ENCODE measurements at regions not wholly inside any gene's neighbourhood (a gene's known extent, or its start where the extent isn't known, plus 50 kb on each side); places are given as distances from the start of the nearest gene placed in this dataset.

DNA sequence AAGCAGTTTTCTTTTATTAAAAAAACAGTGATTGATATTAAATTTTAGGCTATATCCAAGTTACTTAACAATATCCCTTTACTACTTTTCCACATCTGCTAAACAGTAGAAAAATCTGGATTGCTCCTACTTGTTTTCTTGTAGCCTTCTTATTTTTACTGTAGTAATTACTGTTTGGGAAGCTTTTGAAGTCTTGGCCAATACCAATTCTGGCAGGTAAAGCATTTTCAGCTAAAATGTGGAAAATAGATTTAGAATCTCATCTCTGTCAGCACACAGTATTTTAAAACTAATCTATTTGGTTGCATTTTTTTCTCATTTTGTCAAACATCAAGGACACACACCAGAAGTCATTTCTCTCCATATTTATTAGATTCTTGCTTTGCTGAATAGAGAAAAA lies 1485.7 kb upstream of the PIK3C3 start:
- DNase-seq (ENCODE audit: low read depth, low spot score), result no peak

DNA sequence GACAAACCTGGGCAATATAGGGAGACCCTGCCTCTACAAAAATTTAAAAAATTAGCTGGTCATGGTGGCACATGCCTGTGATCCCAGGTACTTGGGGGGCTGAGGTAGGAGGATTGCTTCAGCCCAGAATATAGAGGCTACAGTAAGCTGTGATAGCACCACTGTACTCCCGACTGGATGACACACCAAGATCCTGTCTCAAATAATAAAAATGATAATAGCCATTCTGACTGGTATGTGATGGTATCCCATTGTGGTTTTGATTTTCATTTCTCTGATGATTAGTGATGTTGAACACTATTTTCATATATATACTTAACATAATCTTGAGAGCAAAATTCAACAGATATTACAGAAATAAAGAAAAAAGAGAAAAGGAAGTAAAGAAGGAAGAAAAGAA lies 1491.0 kb upstream of the PIK3C3 start:
- no peak for DNase-seq (ENCODE audit: low read depth, low spot score)

DNA sequence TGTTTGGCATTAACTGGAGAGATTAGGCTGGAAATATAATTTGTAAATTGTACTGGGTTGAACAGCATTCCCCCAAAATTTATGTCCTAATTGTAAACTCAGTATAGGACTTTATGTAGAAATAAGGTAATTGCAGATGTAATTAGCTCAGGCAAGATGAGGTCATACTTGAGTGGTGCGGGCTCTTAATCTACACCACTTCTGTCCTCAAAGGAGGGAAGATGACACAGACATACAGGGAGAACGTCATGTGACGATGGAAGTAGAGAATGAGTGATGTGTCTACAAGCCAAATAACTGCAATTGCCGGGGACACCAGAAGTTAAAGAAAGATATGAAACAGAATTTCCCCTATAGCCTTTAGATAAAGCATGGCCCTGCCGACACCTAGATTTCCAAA lies 1501.1 kb upstream of the PIK3C3 start:
- no peak for DNase-seq (ENCODE audit: low read depth, low spot score)

DNA sequence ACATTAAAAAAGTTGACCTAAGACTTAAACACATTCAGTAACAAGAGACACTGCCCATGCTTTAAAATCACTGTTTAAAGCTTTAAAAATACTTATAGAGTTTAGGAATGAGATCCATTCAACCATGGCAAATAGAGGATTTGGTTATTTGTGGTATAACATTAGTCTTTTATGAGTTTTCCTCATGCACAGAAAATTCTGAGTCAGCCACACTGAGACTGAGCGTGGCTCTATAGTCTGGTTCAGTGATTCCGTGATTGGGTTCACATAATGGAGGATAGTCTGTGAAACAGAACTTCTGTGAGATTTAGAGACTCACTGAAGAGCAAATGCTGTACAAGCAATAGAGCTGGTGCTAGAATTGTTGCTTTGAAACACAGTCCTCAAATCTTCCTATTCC lies 1502.4 kb upstream of the PIK3C3 start:
- no peak for DNase-seq (ENCODE audit: low read depth, low spot score)

DNA sequence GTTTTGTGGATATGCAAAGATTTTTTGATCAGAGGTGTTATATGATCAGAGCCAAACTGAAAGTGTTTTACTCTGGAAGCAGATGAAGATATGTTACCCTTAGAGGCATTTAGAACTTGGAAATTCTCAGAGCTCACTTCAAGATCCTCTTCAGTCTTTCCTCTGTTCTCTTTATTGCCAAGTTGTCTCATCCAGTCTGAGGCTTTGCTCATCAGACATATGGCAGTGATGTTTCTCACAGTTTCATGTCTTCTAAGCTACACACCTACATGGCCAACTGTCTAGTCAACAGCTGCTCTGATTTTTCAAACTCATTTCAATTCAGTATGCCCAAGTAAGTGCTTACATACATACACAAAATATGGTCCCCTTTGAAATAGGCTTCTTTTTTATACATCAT lies 1504.3 kb upstream of the PIK3C3 start:
- no peak for DNase-seq (ENCODE audit: low read depth, low spot score)

DNA sequence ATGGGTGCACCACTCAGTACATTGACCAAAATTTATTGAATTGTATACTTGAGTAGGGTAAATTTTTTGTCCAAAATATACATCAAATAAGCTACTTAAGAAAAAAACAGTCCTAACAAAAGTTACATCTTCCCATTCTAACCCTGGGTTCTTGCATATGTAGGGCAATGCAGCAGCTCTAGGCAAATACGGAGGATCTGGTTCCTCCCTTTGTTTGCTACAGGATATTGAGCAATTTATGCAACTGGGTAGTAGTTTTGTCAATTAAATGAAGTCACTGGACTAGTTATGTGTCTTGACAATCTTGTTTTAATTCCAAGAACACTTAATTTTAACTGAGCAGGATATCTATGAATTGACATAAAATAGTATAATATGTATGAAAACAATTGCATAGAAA lies 1507.2 kb upstream of the PIK3C3 start:
- DNase-seq (ENCODE audit: low read depth, low spot score), result no peak

DNA sequence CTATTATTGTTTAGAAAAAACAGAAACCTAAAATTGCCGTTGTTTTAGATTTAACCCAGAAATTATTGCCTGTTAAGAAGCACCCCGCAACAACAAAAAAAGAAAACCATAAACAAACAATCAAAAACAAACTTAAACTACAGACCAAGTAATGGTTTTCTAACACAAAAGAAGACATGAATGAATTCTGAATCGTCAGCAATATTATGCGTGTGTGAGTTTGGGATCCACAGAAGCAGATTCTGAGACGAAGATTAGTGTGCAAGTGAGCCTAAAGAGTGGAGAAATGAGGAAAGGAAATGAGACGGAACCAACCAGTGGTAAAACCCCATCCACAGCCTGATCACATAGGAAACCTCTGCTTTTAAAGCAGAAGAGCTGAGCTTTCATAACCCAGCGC lies 1514.9 kb upstream of the PIK3C3 start:
- DNase-seq (ENCODE audit: low read depth, low spot score), result no peak

DNA sequence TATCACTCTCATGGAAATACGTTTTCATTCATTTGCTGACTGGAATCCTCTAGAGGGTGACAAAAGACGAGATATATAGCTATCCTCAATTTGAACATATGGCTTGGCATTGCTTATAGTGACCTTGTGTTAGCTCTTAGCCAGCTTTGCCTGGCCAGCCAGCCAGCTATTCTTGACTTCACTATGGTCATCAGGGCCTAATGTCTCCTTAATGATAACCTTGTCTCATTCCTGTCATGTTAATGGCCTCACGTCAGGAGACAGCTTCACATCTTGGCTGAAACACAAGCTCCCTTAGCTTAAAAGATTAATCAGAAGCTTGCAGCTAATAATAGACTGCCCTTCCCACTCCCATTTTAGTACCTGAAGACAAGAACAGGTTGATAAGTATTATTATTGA lies 1517.5 kb upstream of the PIK3C3 start:
- DNase-seq (ENCODE audit: low read depth, low spot score), result no peak

DNA sequence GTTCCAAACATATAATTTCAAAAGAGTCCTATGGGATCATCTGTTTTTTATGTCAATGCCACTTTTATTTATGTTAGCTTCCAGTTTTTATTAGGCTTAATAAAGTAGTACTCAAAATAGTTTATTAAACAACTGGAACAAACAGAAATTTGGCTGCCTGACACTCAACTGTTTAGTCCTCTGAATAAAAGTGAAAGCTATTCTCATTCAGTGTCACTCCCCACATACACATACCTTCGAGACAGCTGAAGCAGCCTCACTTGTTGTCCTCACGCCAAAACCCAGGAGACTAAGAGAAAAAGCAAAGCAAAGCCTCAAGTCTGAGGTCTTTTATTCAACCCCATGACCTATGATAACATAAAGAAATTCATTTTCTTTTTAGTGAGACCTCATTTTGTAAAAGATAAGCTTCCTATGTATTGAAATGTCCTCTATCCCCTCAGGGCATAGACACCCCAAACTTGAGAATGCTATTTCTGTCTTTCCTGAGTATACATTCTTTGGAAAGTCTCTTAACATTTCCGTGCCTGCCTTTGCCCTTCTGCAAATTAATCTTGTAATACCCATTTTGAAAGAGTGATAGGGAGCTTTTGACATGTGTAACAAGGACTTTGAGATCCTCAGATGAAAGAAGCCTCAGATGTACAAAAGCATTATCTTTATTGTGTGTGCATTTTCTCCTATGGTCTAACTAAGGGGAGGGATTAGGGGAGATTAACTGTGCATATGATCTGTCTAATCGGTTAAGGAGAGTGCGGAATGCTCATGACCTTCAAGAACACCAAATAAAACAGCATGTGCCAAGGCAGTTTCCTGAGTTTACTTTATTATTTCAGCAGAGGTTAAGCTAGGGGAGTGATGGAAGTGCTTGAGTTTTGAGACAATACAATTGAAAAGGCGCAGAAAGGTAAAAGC lies 1523.7 kb upstream of the PIK3C3 start:
- no peak for DNase-seq (ENCODE audit: low read depth, low spot score)

DNA sequence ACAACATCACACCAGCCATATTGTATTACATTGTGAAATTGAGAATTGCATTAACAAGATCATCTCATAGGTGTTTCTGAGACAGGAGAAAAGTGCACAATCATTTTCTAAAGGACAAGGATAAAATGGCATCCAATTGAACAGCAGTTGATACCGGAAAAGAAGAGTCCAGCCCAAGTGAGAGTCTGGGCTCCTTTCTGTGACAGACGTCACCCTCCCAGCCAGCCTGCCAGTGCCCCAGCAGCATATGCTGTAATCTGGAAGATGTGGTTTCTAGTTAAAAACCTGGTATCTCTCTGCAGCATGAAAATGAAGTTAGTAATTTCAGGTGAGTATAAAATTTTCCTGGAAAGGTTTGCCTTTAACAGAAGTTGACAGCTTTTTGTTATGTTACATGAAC lies 1531.7 kb upstream of the PIK3C3 start:
- DNase-seq (ENCODE audit: low read depth, low spot score), result no peak

DNA sequence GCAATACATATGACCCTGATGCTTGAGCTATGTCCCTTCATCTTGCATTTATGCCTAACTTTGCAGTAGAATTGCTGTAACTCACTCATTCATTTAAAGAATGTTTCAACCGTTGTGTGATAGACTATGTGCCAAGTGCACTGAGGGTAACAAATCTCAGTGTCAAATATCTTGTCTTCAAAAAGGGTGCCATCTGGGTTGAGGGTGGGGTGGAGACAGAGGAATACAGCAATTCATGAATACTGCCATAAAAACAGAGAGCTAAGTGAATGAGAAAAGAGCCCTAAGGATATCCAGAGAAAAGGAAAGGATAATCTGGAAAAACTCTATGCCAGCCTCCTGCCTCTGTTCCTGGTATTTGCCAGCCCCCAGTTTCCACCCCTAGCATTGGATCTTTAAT lies 1534.4 kb upstream of the PIK3C3 start:
- no peak for DNase-seq (ENCODE audit: low read depth, low spot score)

DNA sequence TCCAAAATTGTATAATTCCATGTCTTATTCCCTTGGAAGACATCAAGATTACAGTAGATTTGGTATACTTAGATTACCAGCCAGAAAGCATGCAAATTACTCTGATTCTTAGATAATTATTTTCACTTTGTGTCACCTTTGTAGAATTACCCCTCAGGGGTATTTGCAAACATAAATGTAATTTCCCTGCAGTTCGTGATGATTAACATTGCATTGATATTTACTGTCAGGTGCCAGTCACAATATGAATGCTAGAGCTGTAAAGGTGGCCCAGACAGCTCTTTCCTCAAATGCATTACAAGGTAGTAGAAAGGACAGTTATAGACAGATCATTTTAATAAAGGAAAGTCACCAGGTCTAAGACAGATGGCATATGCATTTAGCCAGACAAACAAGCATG lies 1537.5 kb upstream of the PIK3C3 start:
- DNase-seq (ENCODE audit: low read depth, low spot score), result no peak

DNA sequence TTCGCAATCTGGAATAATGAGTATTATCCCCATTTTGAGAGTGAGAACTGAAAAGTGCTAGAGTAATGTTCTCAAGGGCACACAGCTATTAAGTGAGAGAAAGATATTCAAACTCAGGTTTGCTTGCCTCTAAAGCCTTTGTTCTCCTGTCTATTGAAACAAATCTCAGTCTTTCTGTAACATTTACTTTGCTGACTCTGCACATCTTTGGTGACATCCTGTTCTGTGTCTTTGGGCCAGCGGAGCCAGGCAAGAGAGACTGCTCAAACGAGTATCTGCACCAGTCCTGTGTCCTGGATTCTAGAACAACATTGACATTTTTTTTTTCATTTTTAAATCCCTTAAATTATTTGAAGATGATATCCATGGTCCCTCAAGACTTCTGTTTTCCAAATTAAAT lies 1539.2 kb upstream of the PIK3C3 start:
- DNase-seq (ENCODE audit: low read depth, low spot score), result no peak

DNA sequence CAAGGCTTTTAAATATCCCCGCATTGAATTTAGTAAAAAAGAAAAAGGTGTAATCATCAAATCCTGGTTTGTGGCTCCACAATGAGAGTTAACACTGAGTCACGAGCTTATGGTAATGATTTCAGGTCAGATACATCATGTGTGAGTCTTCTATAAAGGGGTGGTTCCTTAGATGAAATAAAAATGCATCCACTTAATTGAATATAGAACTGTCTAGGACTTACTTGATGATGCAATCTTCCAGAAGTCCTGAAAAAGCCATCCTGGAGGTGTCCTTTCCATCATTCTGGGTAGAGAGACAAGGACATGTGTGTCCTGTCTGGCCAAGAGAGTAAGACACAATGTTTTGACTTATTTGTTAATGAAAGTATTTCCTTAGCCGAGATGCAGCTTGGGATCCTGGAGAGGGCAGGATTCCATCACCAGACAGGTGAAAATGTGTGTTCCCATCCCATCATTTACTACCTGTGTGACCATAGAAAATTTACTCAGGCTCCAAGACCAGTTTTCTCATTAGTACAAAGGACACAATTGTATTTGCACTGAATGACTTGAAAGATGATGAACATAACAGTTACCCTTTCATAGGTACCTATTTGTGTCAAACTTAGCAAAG lies 1539.8 kb upstream of the PIK3C3 start:
- DNase-seq (ENCODE audit: low read depth, low spot score), result no peak

DNA sequence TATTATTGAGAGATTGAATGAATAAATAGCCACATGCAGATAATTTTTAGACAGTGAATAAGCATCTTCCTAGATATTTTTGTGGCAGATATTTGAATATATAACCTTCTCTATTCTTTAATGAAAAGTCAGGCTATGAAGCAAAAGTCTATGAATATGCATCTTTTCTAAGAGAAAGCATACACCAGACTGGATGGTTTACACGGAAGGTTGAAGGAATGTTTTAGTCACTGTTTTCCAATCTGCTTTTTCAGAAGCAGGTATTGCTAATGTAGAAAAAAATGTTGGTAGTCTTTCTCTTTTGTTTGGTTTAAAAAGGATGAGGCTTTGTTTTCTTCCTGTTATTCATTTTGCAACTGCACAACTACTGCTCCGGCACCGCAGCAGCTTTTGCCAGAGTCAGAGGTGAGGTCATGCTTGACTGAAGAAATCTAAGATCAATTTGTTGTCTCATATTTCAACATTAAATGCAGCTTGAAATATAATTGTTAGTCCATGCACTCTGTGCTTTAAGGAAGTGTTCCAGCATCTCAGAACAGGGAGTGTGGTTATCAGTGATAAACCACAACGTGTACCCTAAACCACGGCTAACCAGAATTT lies 1540.8 kb upstream of the PIK3C3 start:
- no peak for DNase-seq (ENCODE audit: low read depth, low spot score)

DNA sequence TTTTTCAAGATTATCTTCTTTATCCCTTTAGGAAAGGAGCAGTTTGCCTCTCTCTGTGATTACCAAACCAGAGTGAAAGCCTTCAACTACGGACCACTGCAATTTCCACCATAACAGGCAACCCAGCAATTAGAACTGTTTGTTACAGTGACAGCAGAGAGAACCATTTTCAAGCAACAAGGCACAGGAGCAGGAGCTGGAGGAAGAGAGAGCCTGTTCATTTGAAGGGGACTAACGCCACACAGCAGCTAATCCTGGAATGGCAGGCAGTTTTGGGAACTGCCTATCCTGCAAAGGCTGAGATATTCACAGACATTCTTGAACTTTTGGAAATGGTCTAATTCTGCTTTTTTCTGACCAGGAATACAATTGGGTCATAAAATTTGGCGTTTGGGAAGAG lies 1541.9 kb upstream of the PIK3C3 start:
- peak; percentile 11 for DNase-seq (ENCODE audit: low read depth, low spot score)

DNA sequence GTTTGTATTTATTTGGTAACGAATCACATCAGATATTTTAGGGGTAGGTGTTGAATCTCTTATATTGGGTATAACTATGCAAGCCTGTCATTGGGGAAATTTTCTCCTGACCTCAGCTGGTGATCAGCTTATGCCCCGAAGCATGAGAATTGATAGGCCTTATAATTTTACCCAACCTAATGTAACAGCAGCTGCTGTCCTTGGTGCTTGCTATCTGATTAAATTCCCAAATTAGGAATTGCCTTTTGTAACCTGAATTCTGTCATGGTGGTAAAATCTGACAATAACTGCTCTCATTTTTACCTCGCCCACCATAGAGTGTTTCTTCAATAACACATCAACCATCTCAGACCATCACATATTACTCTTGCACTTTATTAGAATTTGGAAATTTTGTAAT lies 1542.6 kb upstream of the PIK3C3 start:
- no peak for DNase-seq (ENCODE audit: low read depth, low spot score)

DNA sequence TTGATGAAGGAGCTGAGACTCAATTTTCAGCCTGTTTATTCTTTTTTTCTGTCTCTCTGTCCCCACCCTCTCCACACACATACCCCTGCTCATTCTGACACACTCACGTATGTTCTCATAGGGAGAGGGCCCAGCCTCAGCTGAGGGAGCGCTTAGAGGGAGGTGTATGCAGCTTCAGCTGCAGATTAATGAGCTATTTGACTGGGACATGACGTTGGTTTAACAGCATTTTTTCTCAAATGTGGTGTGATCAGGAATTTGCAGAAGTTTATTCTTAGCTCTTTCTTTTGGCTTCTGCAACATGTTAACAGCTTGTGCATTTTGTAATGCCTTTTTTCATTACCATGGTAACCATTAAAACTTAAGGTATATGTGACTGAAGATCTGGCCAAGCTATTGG lies 1547.1 kb upstream of the PIK3C3 start:
- no peak for DNase-seq (ENCODE audit: low read depth, low spot score)

DNA sequence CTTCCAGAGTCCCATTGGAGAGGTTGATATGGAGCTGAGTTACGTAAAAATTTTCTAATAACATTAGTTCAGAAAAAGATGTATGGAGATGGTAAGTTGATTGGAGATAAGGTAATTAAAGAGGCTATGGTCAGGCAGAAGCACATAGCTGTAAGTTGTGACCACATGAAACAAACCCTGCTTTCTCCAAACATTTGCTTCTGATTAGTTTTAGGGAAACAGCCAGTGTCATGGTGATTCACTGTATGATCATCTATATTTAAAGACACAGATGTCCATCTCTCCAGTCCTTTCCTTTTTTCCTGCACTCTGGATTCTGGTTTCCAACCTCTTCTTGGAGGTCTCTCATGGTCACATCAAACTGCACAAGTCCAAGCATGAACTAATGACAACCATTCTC lies 1550.8 kb upstream of the PIK3C3 start:
- DNase-seq (ENCODE audit: low read depth, low spot score), result no peak

DNA sequence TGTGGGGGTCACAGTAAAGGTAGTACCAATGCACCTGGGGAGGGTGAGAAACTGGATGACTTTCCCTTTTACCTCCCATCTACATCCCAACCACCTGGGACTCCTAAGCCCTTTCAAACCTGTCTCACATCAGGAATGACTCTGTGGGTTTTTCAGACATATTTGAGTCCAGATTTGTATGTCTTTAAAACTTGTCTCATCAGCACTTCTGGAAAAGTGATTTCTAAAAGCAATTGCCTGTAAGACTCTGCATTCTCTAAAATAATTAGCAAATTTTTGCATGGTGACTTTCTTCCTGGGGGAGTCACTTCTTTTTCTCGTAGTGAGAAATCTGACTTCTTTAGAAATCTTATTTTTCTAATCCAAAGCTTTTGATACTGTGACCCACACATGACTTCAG lies 1553.0 kb upstream of the PIK3C3 start:
- DNase-seq (ENCODE audit: low read depth, low spot score), result no peak

DNA sequence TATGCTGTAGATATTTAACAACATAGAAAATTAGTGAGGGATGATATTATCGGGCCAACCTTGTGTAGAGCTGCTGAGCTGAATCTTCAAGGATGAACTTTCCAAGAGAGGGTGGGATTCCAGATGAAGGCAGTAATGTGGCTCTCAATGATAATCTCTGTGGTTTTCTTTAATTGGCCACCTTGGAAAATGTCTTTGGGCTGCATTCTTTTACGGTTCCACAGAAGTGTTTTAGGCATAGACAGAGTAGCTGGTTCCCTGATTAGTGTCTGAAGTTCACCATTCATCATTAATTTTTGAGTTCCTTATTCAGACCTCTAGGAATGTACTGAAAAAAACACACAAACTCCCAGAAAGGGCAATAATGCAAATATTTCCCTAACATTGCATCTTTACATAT lies 1566.9 kb upstream of the PIK3C3 start:
- DNase-seq (ENCODE audit: low read depth, low spot score), result no peak

DNA sequence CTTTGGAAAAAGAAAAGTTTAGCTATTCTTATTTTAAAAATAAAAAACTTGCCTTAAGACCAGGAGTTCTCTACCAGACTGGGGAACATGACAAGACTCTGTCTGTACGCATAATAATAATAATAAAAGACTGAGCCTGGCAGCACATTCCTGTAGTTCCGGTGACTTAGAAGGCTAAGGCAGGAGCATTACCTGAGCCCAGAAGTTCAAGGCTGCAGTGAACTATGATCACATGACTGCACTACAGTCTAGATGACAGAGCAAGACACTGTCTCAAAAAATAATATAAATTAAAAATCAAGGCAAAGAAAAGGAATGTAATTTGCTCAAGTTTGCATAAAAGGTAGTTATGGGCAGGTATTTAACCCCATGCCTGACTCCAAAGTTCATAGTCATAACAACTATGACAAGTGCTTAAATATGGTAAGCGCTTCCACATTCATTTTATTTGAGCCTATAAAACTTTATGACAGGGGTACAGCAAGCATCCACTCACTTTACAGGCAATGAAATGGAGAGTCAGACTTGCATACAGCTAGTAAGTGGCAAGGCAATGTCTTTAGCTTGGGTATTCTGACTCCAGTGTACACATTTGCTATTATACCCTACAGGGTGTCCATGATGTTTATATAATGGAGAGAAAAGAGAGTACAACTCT lies 1567.8 kb upstream of the PIK3C3 start:
- no peak for DNase-seq (ENCODE audit: low read depth, low spot score)
